GM12878 (cell line): ENCODE measurements at regions not wholly inside any gene's neighbourhood (a gene's known extent, or its start where the extent isn't known, plus 50 kb on each side); places are given as distances from the start of the nearest gene placed in this dataset.

Experiments used
- ATAC-seq: fragments of 200-7000 bp; cut with Tn5 transposase; 3 replicates; pipeline ENCODE4 v1.9.1; 2020; ENCODE audit warnings: mild to moderate bottlenecking, moderate library complexity
- BruUV-seq: library from RNA; stranded (reverse); fragments of 400-500 nt; replicated peaks from 2 replicates; lab custom pipeline; 2021; lab: Mats Ljungman, UMichigan
- CTCF ChIA-PET: fragments of 300-600 bp; sonication (Branson Sonifier 250); formaldehyde crosslinking; extraction: SDS; loops from one replicate; lab custom pipeline; 2021; ENCODE audit warnings: inconsistent platforms; lab: Yijun Ruan, JAX
- POLR2A ChIA-PET: fragments of 350-600 bp; formaldehyde crosslinking; extraction: SDS; loops from one replicate; lab custom pipeline; 2021; ENCODE audit warnings: inconsistent platforms; lab: Charles Lee
- RAD21 ChIA-PET: fragments of 300-600 bp; sonication (Branson Sonifier 250); formaldehyde crosslinking; loops from one replicate; lab custom pipeline; 2023; ENCODE audit warnings: antibody characterized with exemption; ENCODE audit not compliant: unreplicated experiment; lab: Charles Lee
- SMC1A ChIA-PET: fragments of 300-600 bp; sonication (Branson Sonifier 250); formaldehyde crosslinking; loops from one replicate; lab custom pipeline; 2023; ENCODE audit not compliant: unreplicated experiment, uncharacterized antibody; lab: Charles Lee
- DNase-seq: peaks from one replicate; pipeline ENCODE4 v3.0.0-alpha.2; 2011; ENCODE audit warnings: low read depth, low spot score
- FAIRE-seq: peaks from 3 replicates; lab custom pipeline; 2011; peaks lifted over from hg19 to GRCh38; lab: Jason Lieb, UNC
- H2AFZ ChIP-seq: 2 replicates; pipeline ENCODE4 v1.6.0; 2011; ENCODE audit warnings: low read depth, low read length, control low read depth; ENCODE audit not compliant: control insufficient read depth
- H3K27ac ChIP-seq: 2 replicates; pipeline ENCODE4 v1.5.1; 2011; ENCODE audit warnings: control low read depth; ENCODE audit not compliant: control insufficient read depth, insufficient read depth
- H3K27me3 ChIP-seq, 2 experiments: replicated peaks in 1 of 2; 2 replicates each; pipeline versions ENCODE4 v1.6.0 to v1.6.1; 2011; ENCODE audit warnings: low read length in 1 of 2; ENCODE audit not compliant: control insufficient read depth in 2 of 2, insufficient read depth in 2 of 2
- H3K36me3 ChIP-seq, 2 experiments: 2 replicates each; pipeline ENCODE4 v1.5.1; 2011; ENCODE audit warnings: low read length in 1 of 2; ENCODE audit not compliant: control insufficient read depth in 2 of 2, insufficient read depth in 2 of 2
- H3K4me1 ChIP-seq: 2 replicates; pipeline ENCODE4 v1.6.1; 2011; ENCODE audit warnings: mild to moderate bottlenecking, low read length, moderate library complexity, mixed read lengths; ENCODE audit not compliant: control insufficient read depth, insufficient read depth
- H3K4me2 ChIP-seq: 2 replicates; pipeline ENCODE4 v1.6.0; 2011; ENCODE audit warnings: control low read depth; ENCODE audit not compliant: control insufficient read depth, insufficient read depth
- H3K4me3 ChIP-seq: fragments of 200-600 bp; sonication (generic); 2 replicates; pipeline ENCODE4 v1.5.1; 2016
- H3K79me2 ChIP-seq: 2 replicates; pipeline ENCODE4 v1.6.0; 2011; ENCODE audit warnings: low read length; ENCODE audit not compliant: control insufficient read depth, insufficient read depth
- H3K9ac ChIP-seq: 2 replicates; pipeline ENCODE4 v1.8.0; 2011; ENCODE audit warnings: low read length, control low read depth, mixed read lengths; ENCODE audit not compliant: control insufficient read depth, insufficient read depth
- H3K9me3 ChIP-seq: replicated peaks from 3 replicates; pipeline ENCODE4 v1.5.1; 2011; ENCODE audit warnings: mild to moderate bottlenecking, low read length; ENCODE audit not compliant: control insufficient read depth, insufficient read depth
- H4K20me1 ChIP-seq: 2 replicates; pipeline ENCODE4 v1.6.0; 2011; ENCODE audit not compliant: control insufficient read depth, insufficient read depth
- CBX5 ChIP-seq: sonication (generic); IDR thresholded peaks from 2 replicates; pipeline ENCODE4 v1.6.1; 2016; ENCODE audit warnings: low read depth, moderate library complexity, mild to moderate bottlenecking, inconsistent platforms
- CREM ChIP-seq: IDR thresholded peaks from 2 replicates; pipeline ENCODE4 v1.6.1; 2014; ENCODE audit warnings: antibody characterized with exemption, low read depth
- EED ChIP-seq: sonication (generic); IDR thresholded peaks from 2 replicates; pipeline ENCODE4 v1.6.1; 2016; ENCODE audit warnings: antibody characterized with exemption, low read depth
- FOXM1 ChIP-seq: IDR thresholded peaks from 2 replicates; pipeline ENCODE4 v1.6.1; 2012; ENCODE audit warnings: low read depth, mild to moderate bottlenecking, inconsistent platforms, low read length, moderate library complexity
- GATAD2B ChIP-seq: fragments of 450-650 bp; conservative IDR thresholded peaks from 2 replicates; pipeline ENCODE4 v1.6.1; 2017; ENCODE audit warnings: low read depth, mild to moderate bottlenecking, moderate library complexity
- HDAC2 ChIP-seq: fragments of 200-600 bp; sonication (generic); IDR thresholded peaks from 2 replicates; pipeline ENCODE4 v1.6.1; 2017
- HDGF ChIP-seq: fragments of 450-650 bp; IDR thresholded peaks from 2 replicates; pipeline ENCODE4 v1.6.1; 2016; ENCODE audit warnings: antibody characterized with exemption
- KDM1A ChIP-seq: fragments of 200-600 bp; sonication (generic); IDR thresholded peaks from 2 replicates; pipeline ENCODE4 v1.6.1; 2016; ENCODE audit warnings: borderline replicate concordance
- MXI1 ChIP-seq: fragments of 150-350 bp; IDR thresholded peaks from 2 replicates; pipeline ENCODE4 v1.6.1; 2011; ENCODE audit warnings: low read depth, mild to moderate bottlenecking, inconsistent platforms, low read length, improper control_type of control experiment
- NFXL1 ChIP-seq: fragments of 450-650 bp; IDR thresholded peaks from 2 replicates; pipeline ENCODE4 v1.6.1; 2017; ENCODE audit warnings: antibody characterized with exemption, mild to moderate bottlenecking, borderline replicate concordance
- WGBS: methylation state at CpG from one replicate; pipeline ENCODE4 v1.1.6; 2016; ENCODE audit warnings: low lambda C conversion rate; ENCODE audit not compliant: insufficient replicate concordance, insufficient coverage; ENCODE audit errors: missing lambda C conversion rate; 5-methylcytosine and 5-hydroxymethylcytosine counted together
- in situ Hi-C: fragments of 300-500 bp; cut with MboI; formaldehyde crosslinking; loops from 9 replicates; pipeline ENCODE4 v1.14.3; 2018; ENCODE audit warnings: mixed read lengths
- intact Hi-C: fragments of 100-400 bp; cut with micrococcal nuclease; formaldehyde crosslinking; loops from one replicate; pipeline ENCODE4 v1.14.2; 2022; ENCODE audit not compliant: unreplicated experiment
- TF ChIP-seq, protein P1 (sequence below): IDR thresholded peaks from 2 replicates; pipeline ENCODE4 v1.6.1; 2011; ENCODE audit warnings: borderline replicate concordance, low read depth, mild to moderate bottlenecking, moderate library complexity, mixed read lengths, low read length; ENCODE audit not compliant: insufficient read depth; ENCODE audit errors: extremely low read length
- TF ChIP-seq, protein P2 (sequence below): IDR thresholded peaks from 2 replicates; pipeline ENCODE4 v1.6.1; 2011; ENCODE audit warnings: mild to moderate bottlenecking, low read depth, low read length, moderate library complexity; ENCODE audit not compliant: insufficient replicate concordance
- TF ChIP-seq, protein P3 (sequence below), 3 experiments: IDR thresholded peaks in 2 of 3; conservative IDR thresholded peaks in 1 of 3; 2 replicates each; pipeline ENCODE4 v1.5.1; 2011; ENCODE audit warnings: low read depth in 3 of 3, low read length in 3 of 3, mild to moderate bottlenecking in 3 of 3, control low read depth in 2 of 3, moderate library complexity in 2 of 3, inconsistent platforms in 1 of 3, mixed read lengths in 1 of 3; ENCODE audit not compliant: control insufficient read depth in 2 of 3, insufficient read depth in 1 of 3; ENCODE audit errors: extremely low read depth in 1 of 3

DNA sequence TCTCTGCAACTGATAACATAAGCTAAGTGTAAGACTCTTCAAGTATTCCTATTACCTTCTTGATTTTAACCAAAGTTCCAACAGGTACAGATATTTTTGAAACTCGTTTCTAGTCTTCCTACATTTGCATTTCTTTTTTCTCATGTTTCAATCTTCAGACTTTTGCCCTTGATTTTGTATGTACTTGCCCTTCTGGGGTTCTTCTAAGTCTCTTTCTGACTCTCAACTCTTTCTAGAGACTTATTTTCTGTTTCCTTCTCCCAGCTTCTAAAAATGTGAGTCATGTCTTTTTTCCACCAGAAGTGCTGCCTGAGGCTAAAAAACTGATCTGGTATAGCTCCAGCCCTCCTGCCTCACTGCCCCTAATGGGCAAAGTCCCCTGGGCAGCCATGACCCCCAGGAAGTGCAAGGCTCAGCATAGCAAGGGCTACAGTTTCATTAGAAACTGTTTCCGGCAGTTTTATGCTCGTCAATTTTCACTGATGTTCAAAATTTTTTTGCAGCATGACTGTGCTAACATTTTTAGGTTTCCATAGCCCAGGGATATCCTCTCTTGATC is 265.9 kb downstream of the SEC16B start:
- 40% methylated on average over 3 of the region's 3 CpGs for WGBS
- ChIA-PET RAD21 (no interaction called here), POLR2A (interaction anchor here (0.5 kb wide), 1 partner anchor 23 kb away, joined by 4 read pairs; no protein-coding TSS in a partner anchor), CTCF (interaction anchor here (1.2 kb wide), 1 partner anchor 9 kb away, joined by 3 read pairs; no protein-coding TSS in a partner anchor), SMC1A (interaction anchor here (0.5 kb wide), 1 partner anchor 315 kb away, joined by 3 read pairs; no protein-coding TSS in a partner anchor)
- FAIRE-seq (no peak), DNase-seq (no peak), ATAC-seq (no peak)
- Histone ChIP-seq H4K20me1 (no peaks in the 10 kb centered on the region), H3K9ac (no peak overlapping the region), H3K27me3 (no peaks in the 10 kb centered on the region), H3K36me3 (no peaks in the 10 kb centered on the region), H3K4me2 (no peak overlapping the region), H3K4me3 (no peak overlapping the region), H3K9me3 (no peaks in the 10 kb centered on the region), H3K27ac (no peak overlapping the region), H2AFZ (no peak overlapping the region), H3K79me2 (no peaks in the 10 kb centered on the region), H3K4me1 (no peaks in the 10 kb centered on the region)
- in situ Hi-C loops: no loop called here
- intact Hi-C loops: no loop called here
- no TSS peak for BruUV-seq
- TF ChIP-seq NFXL1: no peak
- TF ChIP-seq, protein P1, sequence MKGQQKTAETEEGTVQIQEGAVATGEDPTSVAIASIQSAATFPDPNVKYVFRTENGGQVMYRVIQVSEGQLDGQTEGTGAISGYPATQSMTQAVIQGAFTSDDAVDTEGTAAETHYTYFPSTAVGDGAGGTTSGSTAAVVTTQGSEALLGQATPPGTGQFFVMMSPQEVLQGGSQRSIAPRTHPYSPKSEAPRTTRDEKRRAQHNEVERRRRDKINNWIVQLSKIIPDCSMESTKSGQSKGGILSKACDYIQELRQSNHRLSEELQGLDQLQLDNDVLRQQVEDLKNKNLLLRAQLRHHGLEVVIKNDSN: no peak
- no peak for TF ChIP-seq MXI1
- no peak for TF ChIP-seq KDM1A
- TF ChIP-seq FOXM1: no peak
- no peak for TF ChIP-seq HDAC2
- TF ChIP-seq GATAD2B: no peak
- TF ChIP-seq, protein P2, sequence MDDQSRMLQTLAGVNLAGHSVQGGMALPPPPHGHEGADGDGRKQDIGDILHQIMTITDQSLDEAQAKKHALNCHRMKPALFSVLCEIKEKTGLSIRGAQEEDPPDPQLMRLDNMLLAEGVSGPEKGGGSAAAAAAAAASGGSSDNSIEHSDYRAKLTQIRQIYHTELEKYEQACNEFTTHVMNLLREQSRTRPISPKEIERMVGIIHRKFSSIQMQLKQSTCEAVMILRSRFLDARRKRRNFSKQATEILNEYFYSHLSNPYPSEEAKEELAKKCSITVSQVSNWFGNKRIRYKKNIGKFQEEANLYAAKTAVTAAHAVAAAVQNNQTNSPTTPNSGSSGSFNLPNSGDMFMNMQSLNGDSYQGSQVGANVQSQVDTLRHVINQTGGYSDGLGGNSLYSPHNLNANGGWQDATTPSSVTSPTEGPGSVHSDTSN: no peak
- TF ChIP-seq, protein P3, sequence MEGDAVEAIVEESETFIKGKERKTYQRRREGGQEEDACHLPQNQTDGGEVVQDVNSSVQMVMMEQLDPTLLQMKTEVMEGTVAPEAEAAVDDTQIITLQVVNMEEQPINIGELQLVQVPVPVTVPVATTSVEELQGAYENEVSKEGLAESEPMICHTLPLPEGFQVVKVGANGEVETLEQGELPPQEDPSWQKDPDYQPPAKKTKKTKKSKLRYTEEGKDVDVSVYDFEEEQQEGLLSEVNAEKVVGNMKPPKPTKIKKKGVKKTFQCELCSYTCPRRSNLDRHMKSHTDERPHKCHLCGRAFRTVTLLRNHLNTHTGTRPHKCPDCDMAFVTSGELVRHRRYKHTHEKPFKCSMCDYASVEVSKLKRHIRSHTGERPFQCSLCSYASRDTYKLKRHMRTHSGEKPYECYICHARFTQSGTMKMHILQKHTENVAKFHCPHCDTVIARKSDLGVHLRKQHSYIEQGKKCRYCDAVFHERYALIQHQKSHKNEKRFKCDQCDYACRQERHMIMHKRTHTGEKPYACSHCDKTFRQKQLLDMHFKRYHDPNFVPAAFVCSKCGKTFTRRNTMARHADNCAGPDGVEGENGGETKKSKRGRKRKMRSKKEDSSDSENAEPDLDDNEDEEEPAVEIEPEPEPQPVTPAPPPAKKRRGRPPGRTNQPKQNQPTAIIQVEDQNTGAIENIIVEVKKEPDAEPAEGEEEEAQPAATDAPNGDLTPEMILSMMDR (IDR thresholded peaks at IDR 0.05 in 2 of 3, conservative IDR thresholded peaks at IDR 0.05 in 1 of 3; ENCODE audit: control insufficient read depth in 2 of 3, extremely low read depth in 1 of 3, insufficient read depth in 1 of 3, low read depth in 3 of 3, low read length in 3 of 3): no peak
- no peak for TF ChIP-seq HDGF
- TF ChIP-seq CREM: no peak
- TF ChIP-seq EED: no peak
- TF ChIP-seq CBX5: no peak
